Uterus (tissue), 3 donors: ENCODE measurements at regions not wholly inside any gene's neighbourhood (a gene's known extent, or its start where the extent isn't known, plus 50 kb on each side); places are given as distances from the start of the nearest gene placed in this dataset.

Experiments used
- DNase-seq, 2 donors: peaks; one replicate each; pipeline ENCODE4 v3.0.0-alpha.2; 2019 to 2020
- H3K27ac ChIP-seq, 2 donors: fragments of 200-600 bp; sonication (generic); 1 replicate in 1 of 2; 2 replicates in 1 of 2; pipeline ENCODE4 v1.5.1; 2016 to 2018
- H3K27me3 ChIP-seq, 2 donors: fragments of 200-600 bp; sonication (generic); one replicate each; pipeline ENCODE4 v1.5.1; 2018 to 2019; ENCODE audit warnings: control low read depth in 1 of 2
- H3K36me3 ChIP-seq, 2 donors: fragments of 200-600 bp; sonication (generic); one replicate each; pipeline ENCODE4 v1.5.1; 2019; ENCODE audit warnings: control low read depth in 1 of 2
- H3K4me1 ChIP-seq, 2 donors: fragments of 200-600 bp; sonication (generic); one replicate each; pipeline ENCODE4 v1.5.1; 2018 to 2019; ENCODE audit warnings: control low read depth in 1 of 2
- H3K4me3 ChIP-seq, 2 donors: fragments of 200-600 bp; sonication (generic); 1 replicate in 1 of 2; 2 replicates in 1 of 2; pipeline ENCODE4 v1.5.1; 2018 to 2019; ENCODE audit warnings: mild to moderate bottlenecking in 1 of 2
- H3K9me3 ChIP-seq, 2 donors: fragments of 200-600 bp; sonication (generic); one replicate each; pipeline ENCODE4 v1.5.1; 2019; ENCODE audit warnings: control low read depth in 1 of 2
- POLR2A ChIP-seq, 2 donors: fragments of 450-650 bp; IDR thresholded peaks; one replicate each; pipeline ENCODE4 v1.6.1; 2016; ENCODE audit warnings: antibody characterized with exemption in 2 of 2, mild to moderate bottlenecking in 1 of 2, moderate library complexity in 1 of 2
- intact Hi-C: fragments of 100-400 bp; cut with DNase I; formaldehyde crosslinking; loops from one replicate; pipeline ENCODE4 v1.15.1; 2023; ENCODE audit warnings: low total_unique reads
- TF ChIP-seq, protein P1 (sequence below), 4 experiments: fragments of 200-600 bp in 2 of 4; fragments of 450-650 bp in 2 of 4; sonication (generic) in 2 of 4; IDR thresholded peaks; one replicate each; pipeline ENCODE4 v1.5.1; 2016 to 2019; ENCODE audit warnings: antibody characterized with exemption in 4 of 4, mild to moderate bottlenecking in 2 of 4, moderate library complexity in 1 of 4
- donor health status: DM: yes; HTN: yes; CAD: no.

- H3K36me3 ChIP-seq: no peaks in the 10 kb centered on the region
- H3K4me3 ChIP-seq: peak overlapping the region; percentile 52 to 93
- peak overlapping the region; percentile 93 for H3K27ac ChIP-seq
- no peaks in the 10 kb centered on the region for H3K27me3 ChIP-seq
- TF ChIP-seq, protein P1, sequence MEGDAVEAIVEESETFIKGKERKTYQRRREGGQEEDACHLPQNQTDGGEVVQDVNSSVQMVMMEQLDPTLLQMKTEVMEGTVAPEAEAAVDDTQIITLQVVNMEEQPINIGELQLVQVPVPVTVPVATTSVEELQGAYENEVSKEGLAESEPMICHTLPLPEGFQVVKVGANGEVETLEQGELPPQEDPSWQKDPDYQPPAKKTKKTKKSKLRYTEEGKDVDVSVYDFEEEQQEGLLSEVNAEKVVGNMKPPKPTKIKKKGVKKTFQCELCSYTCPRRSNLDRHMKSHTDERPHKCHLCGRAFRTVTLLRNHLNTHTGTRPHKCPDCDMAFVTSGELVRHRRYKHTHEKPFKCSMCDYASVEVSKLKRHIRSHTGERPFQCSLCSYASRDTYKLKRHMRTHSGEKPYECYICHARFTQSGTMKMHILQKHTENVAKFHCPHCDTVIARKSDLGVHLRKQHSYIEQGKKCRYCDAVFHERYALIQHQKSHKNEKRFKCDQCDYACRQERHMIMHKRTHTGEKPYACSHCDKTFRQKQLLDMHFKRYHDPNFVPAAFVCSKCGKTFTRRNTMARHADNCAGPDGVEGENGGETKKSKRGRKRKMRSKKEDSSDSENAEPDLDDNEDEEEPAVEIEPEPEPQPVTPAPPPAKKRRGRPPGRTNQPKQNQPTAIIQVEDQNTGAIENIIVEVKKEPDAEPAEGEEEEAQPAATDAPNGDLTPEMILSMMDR (IDR thresholded peaks at IDR 0.05): peak in 2 of 4 experiments; percentile 22 to 42
- TF ChIP-seq POLR2A (IDR thresholded peaks at IDR 0.05): peak; percentile 80 to 93
- peak; percentile 87 to 91 for DNase-seq
- H3K4me1 ChIP-seq: no peaks in the 10 kb centered on the region
- H3K9me3 ChIP-seq: no peaks in the 10 kb centered on the region
- intact Hi-C loops: no loop called here
These were observed 85.0 kb upstream of the MELK start for GRCh38 chr9:36487482-36488388.

DNA sequence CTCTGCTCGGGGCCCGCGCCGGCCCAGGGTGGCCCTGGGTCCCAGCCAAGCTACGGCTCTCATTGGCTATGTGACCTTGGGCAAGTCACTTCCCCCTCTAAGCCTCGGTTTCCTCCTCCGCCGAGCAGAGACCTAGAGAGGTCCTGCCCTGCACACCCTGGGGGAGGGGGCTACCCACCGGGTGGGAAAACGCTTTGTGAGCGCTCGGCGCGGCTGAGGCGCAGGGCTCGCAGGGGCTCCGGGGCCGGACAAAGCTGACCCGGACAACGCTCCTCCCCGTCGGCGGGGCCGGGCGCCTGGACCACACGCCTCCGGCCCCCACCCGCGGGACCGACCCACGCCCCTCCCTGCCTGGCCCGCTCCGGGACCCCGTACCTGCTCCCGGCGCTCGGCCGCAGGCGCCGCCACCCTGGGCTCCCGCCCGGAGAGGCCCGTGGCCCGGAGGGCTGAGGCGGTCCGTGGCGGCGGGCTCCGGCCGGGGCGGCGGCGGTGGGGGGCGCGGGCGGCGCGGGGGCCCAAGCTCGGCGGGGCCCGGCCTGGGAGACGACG, 85.7 kb upstream of the MELK start:
- no peak for TF ChIP-seq POLR2A (IDR thresholded peaks at IDR 0.05)
- TF ChIP-seq, protein P1 (IDR thresholded peaks at IDR 0.05): no peak
- intact Hi-C loops: no loop called here

DNA sequence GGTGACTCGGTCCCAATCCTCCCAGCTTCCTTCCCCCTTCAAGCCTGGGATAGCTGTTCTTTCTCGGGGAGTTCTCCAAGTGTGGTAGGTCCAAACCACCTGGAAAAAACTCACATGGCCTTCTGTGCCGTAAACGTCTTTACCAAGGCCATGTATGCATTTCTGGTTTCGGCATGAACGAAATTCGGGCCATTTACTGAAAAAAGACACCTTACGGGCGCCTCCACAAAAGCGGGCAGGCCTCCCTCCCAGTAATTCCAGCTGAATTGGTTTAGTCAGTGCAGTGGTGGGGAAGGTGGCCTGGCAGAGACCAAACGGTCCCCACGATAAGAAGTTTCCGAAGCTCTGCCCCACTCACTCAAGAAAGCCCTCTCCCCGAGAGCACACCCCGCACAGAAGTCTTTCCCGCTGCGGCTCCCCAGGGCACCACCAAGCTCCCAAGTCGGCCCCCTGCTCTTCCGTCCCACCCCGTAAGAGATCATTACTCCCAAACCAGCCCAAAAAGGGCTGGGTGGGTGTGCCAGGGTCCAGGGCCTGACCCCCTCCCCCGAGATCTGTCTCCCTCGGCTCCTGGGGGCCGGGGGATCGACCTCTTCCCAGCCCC, 86.3 kb upstream of the MELK start:
- TF ChIP-seq POLR2A (IDR thresholded peaks at IDR 0.05): no peak
- TF ChIP-seq, protein P1 (IDR thresholded peaks at IDR 0.05): no peak
- H3K9me3 ChIP-seq: no peaks in the 10 kb centered on the region
- H3K4me1 ChIP-seq: no peaks in the 10 kb centered on the region
- peak overlapping the region; percentile 52 to 93 for H3K4me3 ChIP-seq
- no peaks in the 10 kb centered on the region for H3K36me3 ChIP-seq
- peak in 1 of 2 donors; percentile 18 for DNase-seq
- H3K27me3 ChIP-seq: no peaks in the 10 kb centered on the region
- intact Hi-C loops: no loop called here
- peak overlapping the region; percentile 93 for H3K27ac ChIP-seq

More for the DNA sequence above, 85.7 kb upstream of the MELK start:
- peak overlapping the region; percentile 93 for H3K27ac ChIP-seq
- H3K4me1 ChIP-seq: no peaks in the 10 kb centered on the region
- H3K9me3 ChIP-seq: no peaks in the 10 kb centered on the region
- H3K4me3 ChIP-seq: peak overlapping the region; percentile 52 to 93
- H3K36me3 ChIP-seq: no peaks in the 10 kb centered on the region
- H3K27me3 ChIP-seq: no peaks in the 10 kb centered on the region
- DNase-seq: peak; percentile 46 to 59

- Histone ChIP-seq H3K9me3 (no peaks in the 10 kb centered on the region), H3K27me3 (no peaks in the 10 kb centered on the region), H3K4me1 (no peaks in the 10 kb centered on the region), H3K36me3 (no peaks in the 10 kb centered on the region), H3K4me3 (peak overlapping the region; percentile 52 to 93), H3K27ac (peak overlapping the region; percentile 93)
- DNase-seq: no peak
- TF ChIP-seq, protein P1 (IDR thresholded peaks at IDR 0.05): no peak
- TF ChIP-seq POLR2A (IDR thresholded peaks at IDR 0.05): no peak
- intact Hi-C loops: no loop called here
These were observed 85.7 kb upstream of the RNF38 start for GRCh38 chr9:36485647-36486328.
